Activated naive CD4-positive, alpha-beta T cell treated with anti-CD3 and anti-CD28 coated beads, Interleukin-2, amount 50 U/mL, for 72 hours (primary cell): ENCODE measurements at regions not wholly inside any gene's neighbourhood (a gene's known extent, or its start where the extent isn't known, plus 50 kb on each side); places are given as distances from the start of the nearest gene placed in this dataset.

Experiments
- ATAC-seq, 2 donors: fragments of 150-1000 bp; cut with Tn5 transposase; 2 replicates each; pipeline ENCODE4 v1.10.0; 2021; ENCODE audit warnings: mild to moderate bottlenecking in 2 of 2, moderate library complexity in 2 of 2
- DNase-seq, 2 donors: peaks; one replicate each; pipeline ENCODE4 v3.0.0; 2021 to 2022; ENCODE audit warnings: low spot score in 2 of 2
- H3K27ac Mint-ChIP-seq, 2 donors: one replicate each; pipeline ENCODE4 v1.8.0; 2022; ENCODE audit warnings: mild to moderate bottlenecking in 2 of 2, mixed read lengths in 2 of 2
- H3K36me3 Mint-ChIP-seq, 2 donors: one replicate each; pipeline ENCODE4 v1.8.0; 2022; ENCODE audit warnings: mixed read lengths in 2 of 2
- H3K9me3 Mint-ChIP-seq, 2 donors: one replicate each; pipeline ENCODE4 v1.8.0; 2022; ENCODE audit warnings: mixed read lengths in 2 of 2

DNA sequence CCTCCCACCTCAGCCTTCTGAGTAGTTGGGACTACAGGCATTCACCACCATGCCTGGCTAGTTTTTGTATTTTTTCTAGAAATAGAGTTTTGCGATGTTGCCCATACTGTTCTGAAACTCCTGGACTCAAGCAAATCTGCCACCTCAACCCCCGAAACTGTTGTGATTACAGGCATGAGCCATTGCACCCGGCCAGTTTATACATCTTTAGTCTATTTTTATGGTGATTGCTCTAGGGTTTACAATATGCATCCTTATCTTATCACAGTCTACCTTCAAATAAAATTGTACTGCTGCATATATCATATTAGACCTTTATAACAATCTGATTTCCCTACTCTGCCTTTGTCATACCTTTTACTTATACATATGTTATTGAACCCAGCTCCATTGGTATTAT lies 56.9 kb downstream of the SOWAHB start:
- Mint-ChIP-seq H3K27ac (no peak overlapping the region), H3K36me3 (no peaks in the 10 kb centered on the region), H3K9me3 (peaks cover 0 to 5% of the 10 kb centered on the region in 2 donors)
- no peak for DNase-seq
- no peak for ATAC-seq

DNA sequence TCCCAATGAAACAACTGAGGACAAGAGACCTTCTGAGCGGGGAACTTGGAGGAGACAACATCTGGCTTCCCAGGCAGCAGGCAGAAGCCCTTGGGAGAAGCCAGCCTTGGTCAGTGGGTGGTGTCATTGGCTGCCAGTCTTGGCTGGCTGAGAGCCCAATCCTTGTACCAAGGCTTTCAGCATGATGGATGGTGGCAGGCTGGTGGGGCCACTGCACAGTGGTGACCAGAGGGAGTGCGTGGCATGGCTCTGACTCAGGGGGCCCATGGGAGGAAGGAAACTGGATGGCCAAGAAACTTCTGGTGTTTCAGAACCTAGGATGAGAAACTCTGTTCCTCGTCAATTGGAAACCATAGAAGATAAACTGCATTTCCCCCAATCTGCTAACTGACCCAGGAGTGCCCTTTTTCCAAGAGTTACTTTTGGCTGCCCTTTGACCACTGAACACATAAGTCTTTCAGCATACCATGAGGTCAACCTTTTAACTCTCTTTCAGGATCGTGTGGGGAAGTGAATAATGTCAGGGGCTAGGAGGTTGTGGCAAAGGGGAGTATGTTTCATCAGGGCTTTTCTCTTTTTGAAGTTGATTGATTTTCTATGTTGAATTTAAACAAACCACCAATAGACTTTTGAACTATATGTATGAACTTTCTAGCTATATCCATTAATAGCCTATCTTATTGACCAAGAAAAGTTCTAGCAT lies 60.9 kb downstream of the SOWAHB start:
- peaks cover 0 to 5% of the 10 kb centered on the region in 2 donors for H3K9me3 Mint-ChIP-seq
- no peaks in the 10 kb centered on the region for H3K36me3 Mint-ChIP-seq
- DNase-seq (no peak), ATAC-seq (no peak)
- peak overlapping the region in 1 of 2 donors; percentile 30 for H3K27ac Mint-ChIP-seq
